AG04449 (cell line): ENCODE measurements at regions not wholly inside any gene's neighbourhood (a gene's known extent, or its start where the extent isn't known, plus 50 kb on each side); places are given as distances from the start of the nearest gene placed in this dataset.

Experiments
- CTCF ChIA-PET: fragments of 350-600 bp; formaldehyde crosslinking; extraction: SDS; loops from one replicate; lab custom pipeline; 2021; ENCODE audit warnings: antibody characterized with exemption; lab: Yijun Ruan, JAX
- POLR2A ChIA-PET: fragments of 400-600, 350-600 bp; formaldehyde crosslinking; extraction: SDS; loops from one replicate; lab custom pipeline; 2020; ENCODE audit warnings: antibody characterized with exemption, inconsistent platforms; lab: Yijun Ruan, JAX
- DNase-seq: peaks from one replicate; pipeline ENCODE4 v3.0.0-alpha.2; 2010; ENCODE audit warnings: low read depth, low spot score
- H3K4me3 ChIP-seq: 2 replicates; pipeline ENCODE4 v1.5.1; 2011; ENCODE audit warnings: low read depth, mild to moderate bottlenecking, control low read depth, low read length
- TF ChIP-seq, protein P1 (sequence below): IDR thresholded peaks from one replicate; pipeline ENCODE4 v1.5.1; 2011; ENCODE audit warnings: mild to moderate bottlenecking, moderate library complexity, low read length, control low read depth, inconsistent platforms; ENCODE audit not compliant: insufficient read depth; ENCODE audit errors: missing control alignments

DNA sequence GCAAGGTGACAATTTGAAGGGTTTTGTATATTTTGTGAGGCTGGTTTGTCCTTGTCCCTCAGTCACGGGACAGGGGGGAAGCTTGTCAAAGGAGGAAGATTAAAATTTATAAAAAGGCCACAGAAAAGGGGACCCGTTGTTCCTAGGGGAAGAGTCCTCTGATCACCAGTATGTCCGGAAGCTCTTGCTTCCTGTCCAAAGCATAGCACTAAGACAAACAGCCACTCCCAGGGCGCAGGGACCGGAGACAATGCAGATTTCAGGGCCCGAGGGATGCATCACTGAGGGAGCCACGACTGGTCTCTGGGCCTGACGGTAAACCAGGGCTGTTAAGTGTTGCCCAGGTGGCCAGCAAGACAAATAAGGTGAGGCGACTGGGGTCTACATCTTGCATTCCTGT lies 95.2 kb downstream of the MAF start:
- TF ChIP-seq, protein P1, sequence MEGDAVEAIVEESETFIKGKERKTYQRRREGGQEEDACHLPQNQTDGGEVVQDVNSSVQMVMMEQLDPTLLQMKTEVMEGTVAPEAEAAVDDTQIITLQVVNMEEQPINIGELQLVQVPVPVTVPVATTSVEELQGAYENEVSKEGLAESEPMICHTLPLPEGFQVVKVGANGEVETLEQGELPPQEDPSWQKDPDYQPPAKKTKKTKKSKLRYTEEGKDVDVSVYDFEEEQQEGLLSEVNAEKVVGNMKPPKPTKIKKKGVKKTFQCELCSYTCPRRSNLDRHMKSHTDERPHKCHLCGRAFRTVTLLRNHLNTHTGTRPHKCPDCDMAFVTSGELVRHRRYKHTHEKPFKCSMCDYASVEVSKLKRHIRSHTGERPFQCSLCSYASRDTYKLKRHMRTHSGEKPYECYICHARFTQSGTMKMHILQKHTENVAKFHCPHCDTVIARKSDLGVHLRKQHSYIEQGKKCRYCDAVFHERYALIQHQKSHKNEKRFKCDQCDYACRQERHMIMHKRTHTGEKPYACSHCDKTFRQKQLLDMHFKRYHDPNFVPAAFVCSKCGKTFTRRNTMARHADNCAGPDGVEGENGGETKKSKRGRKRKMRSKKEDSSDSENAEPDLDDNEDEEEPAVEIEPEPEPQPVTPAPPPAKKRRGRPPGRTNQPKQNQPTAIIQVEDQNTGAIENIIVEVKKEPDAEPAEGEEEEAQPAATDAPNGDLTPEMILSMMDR = no peak
- no peak for DNase-seq
- no peak overlapping the region for H3K4me3 ChIP-seq
- CTCF ChIA-PET = no interaction called here
- POLR2A ChIA-PET = no interaction called here

- TF ChIP-seq, protein P1 = no peak
- no peak overlapping the region for H3K4me3 ChIP-seq
- ChIA-PET POLR2A (no interaction called here), CTCF (no interaction called here)
- no peak for DNase-seq
Measured at GRCh38 chr16:79503511-79503910, 97.0 kb downstream of the MAF start.

GRCh38 chr16:79501446-79501845 lies 99.1 kb downstream of the MAF start:
- H3K4me3 ChIP-seq = no peak overlapping the region
- ChIA-PET CTCF (no interaction called here), POLR2A (no interaction called here)
- TF ChIP-seq, protein P1 = no peak
- no peak for DNase-seq

GRCh38 chr16:79500866-79501265 lies 99.7 kb downstream of the MAF start:
- H3K4me3 ChIP-seq = no peak overlapping the region
- no peak for DNase-seq
- ChIA-PET CTCF (no interaction called here), POLR2A (no interaction called here)
- TF ChIP-seq, protein P1 = no peak

- no peak for DNase-seq
- TF ChIP-seq, protein P1 = no peak
- no peak overlapping the region for H3K4me3 ChIP-seq
- ChIA-PET POLR2A (no interaction called here), CTCF (no interaction called here)
Measured at GRCh38 chr16:79500286-79500685, 100.3 kb downstream of the MAF start.

DNA sequence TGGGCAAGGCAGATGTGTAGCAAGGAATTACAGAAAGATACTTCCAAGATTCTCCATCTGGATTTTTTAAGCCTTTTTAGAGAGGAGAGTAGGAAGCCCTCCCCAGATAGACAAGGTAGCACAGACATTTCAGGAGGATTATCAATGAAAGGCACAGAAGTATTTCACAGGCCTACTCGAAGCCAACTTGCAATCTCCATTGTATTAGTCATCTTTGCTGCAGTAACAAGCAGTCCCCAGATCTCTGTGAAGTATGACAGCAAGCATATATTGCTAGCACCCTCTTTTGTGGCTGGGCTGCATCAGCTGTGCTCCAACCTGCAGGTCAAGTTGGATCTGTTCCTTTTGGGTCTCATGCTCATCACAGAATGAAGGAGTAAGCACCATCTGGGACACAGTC lies 101.6 kb downstream of the MAF start:
- TF ChIP-seq, protein P1 = no peak
- no peak for DNase-seq
- no peak overlapping the region for H3K4me3 ChIP-seq
- ChIA-PET CTCF (no interaction called here), POLR2A (no interaction called here)
